ENCODE measurements at regions not wholly inside any gene's neighbourhood (a gene's known extent, or its start where the extent isn't known, plus 50 kb on each side); places are given as distances from the start of the nearest gene placed in this dataset.

DNA sequence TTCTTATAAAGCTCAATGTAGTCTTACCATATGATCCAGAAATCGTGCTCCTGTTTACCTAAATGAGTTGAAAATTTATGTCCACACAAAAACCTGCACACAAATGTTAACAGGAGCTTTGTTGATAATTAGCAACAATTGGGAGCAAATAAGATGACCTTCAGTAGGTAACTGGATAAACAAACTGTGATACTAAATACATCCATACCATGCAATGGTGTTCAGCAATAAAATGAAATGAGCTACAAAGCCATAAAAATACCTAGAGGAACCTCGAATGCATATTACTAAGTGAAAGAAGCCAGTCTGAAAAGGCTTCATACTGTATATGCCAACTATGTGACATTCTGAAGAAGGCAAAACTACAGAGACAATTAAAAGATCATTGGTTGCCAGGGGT, 185.6 kb upstream of the HNRNPA3 start:
- H3K36me3 ChIP-seq (ENCODE audit: control insufficient read depth, insufficient read depth, low read length) = no peaks in the 10 kb centered on the region
- H3K27me3 ChIP-seq (ENCODE audit: control insufficient read depth, insufficient read depth, low read length) = no peaks in the 10 kb centered on the region
- POLR2A ChIA-PET = no interaction called here
- TF ChIP-seq, protein P1, sequence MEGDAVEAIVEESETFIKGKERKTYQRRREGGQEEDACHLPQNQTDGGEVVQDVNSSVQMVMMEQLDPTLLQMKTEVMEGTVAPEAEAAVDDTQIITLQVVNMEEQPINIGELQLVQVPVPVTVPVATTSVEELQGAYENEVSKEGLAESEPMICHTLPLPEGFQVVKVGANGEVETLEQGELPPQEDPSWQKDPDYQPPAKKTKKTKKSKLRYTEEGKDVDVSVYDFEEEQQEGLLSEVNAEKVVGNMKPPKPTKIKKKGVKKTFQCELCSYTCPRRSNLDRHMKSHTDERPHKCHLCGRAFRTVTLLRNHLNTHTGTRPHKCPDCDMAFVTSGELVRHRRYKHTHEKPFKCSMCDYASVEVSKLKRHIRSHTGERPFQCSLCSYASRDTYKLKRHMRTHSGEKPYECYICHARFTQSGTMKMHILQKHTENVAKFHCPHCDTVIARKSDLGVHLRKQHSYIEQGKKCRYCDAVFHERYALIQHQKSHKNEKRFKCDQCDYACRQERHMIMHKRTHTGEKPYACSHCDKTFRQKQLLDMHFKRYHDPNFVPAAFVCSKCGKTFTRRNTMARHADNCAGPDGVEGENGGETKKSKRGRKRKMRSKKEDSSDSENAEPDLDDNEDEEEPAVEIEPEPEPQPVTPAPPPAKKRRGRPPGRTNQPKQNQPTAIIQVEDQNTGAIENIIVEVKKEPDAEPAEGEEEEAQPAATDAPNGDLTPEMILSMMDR (IDR thresholded peaks at IDR 0.05; ENCODE audit: insufficient read depth, low read depth, low read length) = no peak
- CTCF ChIA-PET = no interaction called here
- H3K4me3 ChIP-seq (ENCODE audit: low read depth, low read length) = no peak overlapping the region
- DNase-seq (ENCODE audit: low read depth) = no peak

DNA sequence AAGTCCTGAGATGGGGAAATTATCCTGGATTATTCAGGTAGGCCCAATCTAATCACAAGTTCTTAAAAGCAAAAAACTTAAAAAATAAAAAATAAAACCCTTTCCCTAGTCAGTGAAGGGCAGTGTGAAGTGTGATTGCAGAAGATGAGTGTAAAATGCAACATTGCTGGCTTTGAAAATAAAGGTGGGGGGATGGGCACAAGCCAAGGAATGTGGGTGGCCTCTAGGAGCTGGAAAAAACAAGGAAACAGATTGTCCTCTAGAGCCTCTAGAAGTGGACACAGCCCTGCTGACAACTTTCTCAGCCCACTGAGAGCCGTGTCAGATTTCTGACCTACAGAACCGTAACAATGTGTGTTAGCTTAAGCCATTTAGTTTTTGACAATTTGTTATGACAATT, 184.3 kb upstream of the HNRNPA3 start:
- DNase-seq (ENCODE audit: low read depth) = no peak
- TF ChIP-seq, protein P1 (IDR thresholded peaks at IDR 0.05; ENCODE audit: insufficient read depth, low read depth, low read length) = no peak
- Histone ChIP-seq H3K27me3 (ENCODE audit: control insufficient read depth, insufficient read depth, low read length) (no peaks in the 10 kb centered on the region), H3K4me3 (ENCODE audit: low read depth, low read length) (no peak overlapping the region), H3K36me3 (ENCODE audit: control insufficient read depth, insufficient read depth, low read length) (no peaks in the 10 kb centered on the region)
- CTCF ChIA-PET = no interaction called here
- POLR2A ChIA-PET = no interaction called here

DNA sequence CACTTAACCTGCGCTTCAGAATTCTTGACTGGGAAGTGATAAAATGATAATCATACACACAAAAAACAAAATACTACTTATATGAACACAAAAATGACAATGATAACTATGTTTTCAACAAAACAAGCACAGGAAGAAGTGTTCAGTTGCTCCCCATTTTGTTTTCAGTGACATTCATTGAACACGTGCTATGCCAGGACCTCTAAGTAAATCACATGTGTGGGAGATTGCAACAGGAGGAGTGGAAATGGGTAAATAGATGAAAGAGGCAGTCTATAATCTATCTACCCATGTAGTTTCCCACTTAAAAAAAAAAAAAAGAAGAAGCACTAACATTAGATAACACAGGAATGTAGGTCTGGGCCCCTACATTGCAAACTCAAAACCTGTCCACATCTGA, 183.5 kb upstream of the HNRNPA3 start:
- ChIA-PET CTCF (no interaction called here), POLR2A (no interaction called here)
- no peaks in the 10 kb centered on the region for H3K36me3 ChIP-seq (ENCODE audit: control insufficient read depth, insufficient read depth, low read length)
- H3K27me3 ChIP-seq (ENCODE audit: control insufficient read depth, insufficient read depth, low read length) = no peaks in the 10 kb centered on the region
- DNase-seq (ENCODE audit: low read depth) = no peak
- TF ChIP-seq, protein P1 (IDR thresholded peaks at IDR 0.05; ENCODE audit: insufficient read depth, low read depth, low read length) = no peak
- no peak overlapping the region for H3K4me3 ChIP-seq (ENCODE audit: low read depth, low read length)

DNA sequence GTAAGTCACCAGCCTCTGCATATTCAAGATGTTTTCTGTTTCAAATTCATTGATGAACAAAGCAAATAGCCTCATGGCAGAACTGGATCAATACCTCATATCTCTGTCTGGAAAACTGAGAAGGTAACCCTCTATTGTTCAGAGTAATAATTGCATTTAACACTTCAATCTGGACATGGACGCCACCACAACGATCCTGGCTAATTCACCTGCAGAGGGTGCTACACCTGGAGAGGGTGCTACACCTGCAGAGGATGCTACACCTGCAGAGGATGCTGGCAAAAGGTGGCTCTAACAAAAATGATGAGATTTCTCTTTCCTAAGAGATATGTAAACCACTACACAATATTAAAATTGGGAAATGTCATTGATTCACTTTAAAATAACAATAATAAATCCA, 183.1 kb upstream of the HNRNPA3 start:
- Histone ChIP-seq H3K27me3 (ENCODE audit: control insufficient read depth, insufficient read depth, low read length) (no peaks in the 10 kb centered on the region), H3K36me3 (ENCODE audit: control insufficient read depth, insufficient read depth, low read length) (no peaks in the 10 kb centered on the region), H3K4me3 (ENCODE audit: low read depth, low read length) (no peak overlapping the region)
- ChIA-PET POLR2A (no interaction called here), CTCF (no interaction called here)
- TF ChIP-seq, protein P1 (IDR thresholded peaks at IDR 0.05; ENCODE audit: insufficient read depth, low read depth, low read length) = no peak
- DNase-seq (ENCODE audit: low read depth) = no peak

DNA sequence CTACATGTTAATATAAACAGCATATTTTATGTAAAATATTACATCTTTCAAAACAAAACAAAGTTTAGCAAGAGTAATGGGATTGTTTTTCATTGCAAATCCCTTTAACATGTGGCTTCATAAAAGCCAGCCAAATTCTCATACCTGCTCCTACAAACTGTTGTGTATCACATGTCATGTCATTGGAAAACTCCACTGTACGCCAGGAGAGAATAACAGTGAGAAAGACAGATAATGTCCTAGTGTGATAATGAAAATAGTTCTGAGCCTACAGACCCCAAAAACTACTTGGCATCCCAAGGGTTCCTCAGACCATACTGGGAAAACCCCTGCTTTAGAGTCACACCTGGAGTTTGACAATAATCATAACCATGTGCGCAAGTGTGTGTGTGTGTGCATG, 182.7 kb upstream of the HNRNPA3 start:
- TF ChIP-seq, protein P1 (IDR thresholded peaks at IDR 0.05; ENCODE audit: insufficient read depth, low read depth, low read length) = no peak
- DNase-seq (ENCODE audit: low read depth) = no peak
- ChIA-PET POLR2A (no interaction called here), CTCF (no interaction called here)
- H3K36me3 ChIP-seq (ENCODE audit: control insufficient read depth, insufficient read depth, low read length) = no peaks in the 10 kb centered on the region
- no peaks in the 10 kb centered on the region for H3K27me3 ChIP-seq (ENCODE audit: control insufficient read depth, insufficient read depth, low read length)
- H3K4me3 ChIP-seq (ENCODE audit: low read depth, low read length) = no peak overlapping the region
